ENCODE measurements at regions not wholly inside any gene's neighbourhood (a gene's known extent, or its start where the extent isn't known, plus 50 kb on each side); places are given as distances from the start of the nearest gene placed in this dataset.
A peak's percentile ranks its signal among the peaks of the same experiment; 100 is the strongest.

DNA sequence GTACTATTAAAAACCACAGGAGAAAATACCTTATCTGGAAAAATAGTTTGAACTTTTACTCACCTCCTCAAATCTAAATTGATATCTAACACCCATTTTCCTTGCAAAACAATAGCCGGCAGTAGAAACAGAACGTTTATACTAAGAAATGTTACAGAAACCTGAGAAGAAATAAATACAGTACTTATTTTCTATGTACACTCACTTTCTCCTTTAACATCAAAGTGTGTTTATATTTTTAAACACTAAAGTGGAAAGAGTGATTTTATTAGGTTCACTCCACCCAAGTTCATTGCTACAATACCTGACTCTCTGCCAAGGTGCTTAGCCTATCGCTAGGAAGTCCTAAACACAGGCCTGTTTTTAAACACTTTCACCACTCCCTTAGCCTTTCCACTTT, 87.8 kb upstream of the TJP1 start:
- Histone ChIP-seq H3K23ac (ENCODE audit: low read length in 2 of 2) (no peak overlapping the region), H3K9me3 (ENCODE audit: control insufficient read depth, low read length) (no peaks in the 10 kb centered on the region), H2BK12ac (ENCODE audit: low read length in 2 of 2) (no peak overlapping the region), H3K9ac (ENCODE audit: low read length) (no peak overlapping the region), H3K4me3 (ENCODE audit: insufficient read depth in 1 of 2, low read depth in 1 of 2, low read length in 2 of 2) (no peak overlapping the region), H3K4ac (ENCODE audit: low read depth in 1 of 2, low read length in 2 of 2) (no peak overlapping the region), H2BK15ac (ENCODE audit: low read depth, poor library complexity, severe bottlenecking) (no peak overlapping the region), H3K36me3 (ENCODE audit: control insufficient read depth in 1 of 2, insufficient read depth in 2 of 2, low read depth in 1 of 2, low read length in 2 of 2) (no peaks in the 10 kb centered on the region), H3K27ac (ENCODE audit: low read length, poor library complexity, severe bottlenecking) (no peak overlapping the region), H3K14ac (ENCODE audit: low read length in 2 of 2) (no peak overlapping the region), H4K8ac (ENCODE audit: low read length) (no peak overlapping the region), H2AFZ (ENCODE audit: low read depth, low read length) (no peak overlapping the region), H4K91ac (ENCODE audit: low read length) (no peak overlapping the region), H3K4me2 (ENCODE audit: low read length, poor library complexity, severe bottlenecking) (no peak overlapping the region), H2AK5ac (ENCODE audit: low read length, severe bottlenecking) (no peak overlapping the region), H2BK5ac (ENCODE audit: low read depth, low read length, poor library complexity, severe bottlenecking) (no peak overlapping the region), H3K18ac (ENCODE audit: low read depth in 1 of 2, low read length in 2 of 2) (no peak overlapping the region), H3K79me1 (replicated peaks; ENCODE audit: low read length, poor library complexity, severe bottlenecking) (no peaks in the 10 kb centered on the region), H3K4me1 (ENCODE audit: control insufficient read depth, insufficient read depth, low read depth, low read length) (peaks cover 6% of the 10 kb centered on the region), H3K27me3 (ENCODE audit: control insufficient read depth in 1 of 2, insufficient read depth in 1 of 2, low read length in 2 of 2) (no peaks in the 10 kb centered on the region), H2BK120ac (ENCODE audit: low read depth, low read length) (no peak overlapping the region)
- DNase-seq, result no peak
- WGBS, result 100% methylated on average over 1 of the region's 3 CpGs

DNA sequence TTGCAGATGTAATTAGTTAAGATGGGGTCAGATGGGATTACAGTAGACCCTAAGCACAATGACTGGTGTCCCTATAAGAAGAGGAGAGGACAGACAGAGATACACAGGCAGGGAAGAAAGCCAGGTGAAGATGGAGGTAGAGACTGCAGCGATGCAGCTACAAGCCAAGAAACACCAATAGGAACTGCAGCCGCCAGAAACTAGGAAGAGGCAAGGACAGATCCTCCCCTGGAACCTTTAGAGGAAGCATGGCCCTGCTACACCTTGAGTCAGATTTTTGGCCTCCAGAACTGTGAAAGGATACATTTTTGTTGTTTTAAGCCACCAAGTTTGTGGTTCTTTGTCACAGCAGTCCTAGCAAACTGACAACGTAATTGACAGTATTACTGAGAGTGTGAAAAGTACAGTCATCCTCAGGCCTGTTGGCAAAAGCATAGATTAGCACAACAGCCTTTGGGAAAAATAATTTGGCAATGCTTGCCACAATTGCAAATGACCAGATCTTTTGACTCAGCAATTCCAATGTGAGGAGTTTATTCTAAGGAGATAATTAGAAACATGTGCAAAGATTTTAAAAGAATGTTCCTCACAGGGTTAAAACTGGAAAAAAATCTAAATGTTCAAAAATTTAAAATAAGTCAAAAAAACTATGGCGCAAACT, 82.6 kb upstream of the TJP1 start:
- Histone ChIP-seq H3K27me3 (ENCODE audit: control insufficient read depth in 1 of 2, insufficient read depth in 1 of 2, low read length in 2 of 2) (peaks cover 0 to 5% of the 10 kb centered on the region in 2 experiments), H3K9me3 (ENCODE audit: control insufficient read depth, low read length) (no peaks in the 10 kb centered on the region), H3K4me1 (ENCODE audit: control insufficient read depth, insufficient read depth, low read depth, low read length) (no peaks in the 10 kb centered on the region), H3K4ac (ENCODE audit: low read depth in 1 of 2, low read length in 2 of 2) (no peak overlapping the region), H3K4me3 (ENCODE audit: insufficient read depth in 1 of 2, low read depth in 1 of 2, low read length in 2 of 2) (no peak overlapping the region), H3K4me2 (ENCODE audit: low read length, poor library complexity, severe bottlenecking) (no peak overlapping the region), H2BK12ac (ENCODE audit: low read length in 2 of 2) (no peak overlapping the region), H2AFZ (ENCODE audit: low read depth, low read length) (no peak overlapping the region), H3K36me3 (ENCODE audit: control insufficient read depth in 1 of 2, insufficient read depth in 2 of 2, low read depth in 1 of 2, low read length in 2 of 2) (no peaks in the 10 kb centered on the region), H3K79me1 (replicated peaks; ENCODE audit: low read length, poor library complexity, severe bottlenecking) (no peaks in the 10 kb centered on the region), H2AK5ac (ENCODE audit: low read length, severe bottlenecking) (no peak overlapping the region), H4K8ac (ENCODE audit: low read length) (no peak overlapping the region), H2BK5ac (ENCODE audit: low read depth, low read length, poor library complexity, severe bottlenecking) (no peak overlapping the region), H4K91ac (ENCODE audit: low read length) (no peak overlapping the region), H3K9ac (ENCODE audit: low read length) (no peak overlapping the region), H3K14ac (ENCODE audit: low read length in 2 of 2) (no peak overlapping the region), H3K27ac (ENCODE audit: low read length, poor library complexity, severe bottlenecking) (no peak overlapping the region), H2BK120ac (ENCODE audit: low read depth, low read length) (no peak overlapping the region), H3K23ac (ENCODE audit: low read length in 2 of 2) (no peak overlapping the region), H2BK15ac (ENCODE audit: low read depth, poor library complexity, severe bottlenecking) (no peak overlapping the region), H3K18ac (ENCODE audit: low read depth in 1 of 2, low read length in 2 of 2) (no peak overlapping the region)
- WGBS, result 88% methylated on average over 4 of the region's 4 CpGs
- DNase-seq, result no peak

- no peak overlapping the region for H2AK5ac ChIP-seq (ENCODE audit: low read length, severe bottlenecking)
- H3K4me3 ChIP-seq (ENCODE audit: insufficient read depth in 1 of 2, low read depth in 1 of 2, low read length in 2 of 2), result no peak overlapping the region
- 88% methylated on average over 6 of the region's 6 CpGs for WGBS
Measured at GRCh38 chr15:29903785-29904464, 81.7 kb upstream of the TJP1 start.

GRCh38 chr15:29903028-29903427, 80.8 kb upstream of the TJP1 start:
- H2AFZ ChIP-seq (ENCODE audit: low read depth, low read length), result no peak overlapping the region
- no peak overlapping the region for H3K18ac ChIP-seq (ENCODE audit: low read depth in 1 of 2, low read length in 2 of 2)
- no peak overlapping the region for H2BK12ac ChIP-seq (ENCODE audit: low read length in 2 of 2)
- H3K4me3 ChIP-seq (ENCODE audit: insufficient read depth in 1 of 2, low read depth in 1 of 2, low read length in 2 of 2), result no peak overlapping the region
- WGBS, result 100% methylated on average over 1 of the region's 2 CpGs
- no peak overlapping the region for H2BK120ac ChIP-seq (ENCODE audit: low read depth, low read length)
- no peak for DNase-seq
- no peak overlapping the region for H2AK5ac ChIP-seq (ENCODE audit: low read length, severe bottlenecking)
- no peak overlapping the region for H3K9ac ChIP-seq (ENCODE audit: low read length)
- H3K4me1 ChIP-seq (ENCODE audit: control insufficient read depth, insufficient read depth, low read depth, low read length), result peaks cover 1% of the 10 kb centered on the region
- H3K4ac ChIP-seq (ENCODE audit: low read depth in 1 of 2, low read length in 2 of 2), result no peak overlapping the region
- no peak overlapping the region for H2BK15ac ChIP-seq (ENCODE audit: low read depth, poor library complexity, severe bottlenecking)
- no peak overlapping the region for H3K14ac ChIP-seq (ENCODE audit: low read length in 2 of 2)
- no peak overlapping the region for H4K91ac ChIP-seq (ENCODE audit: low read length)
- no peaks in the 10 kb centered on the region for H3K79me1 ChIP-seq (replicated peaks; ENCODE audit: low read length, poor library complexity, severe bottlenecking)
- no peak overlapping the region for H3K4me2 ChIP-seq (ENCODE audit: low read length, poor library complexity, severe bottlenecking)
- no peaks in the 10 kb centered on the region for H3K36me3 ChIP-seq (ENCODE audit: control insufficient read depth in 1 of 2, insufficient read depth in 2 of 2, low read depth in 1 of 2, low read length in 2 of 2)
- H3K23ac ChIP-seq (ENCODE audit: low read length in 2 of 2), result no peak overlapping the region
- no peaks in the 10 kb centered on the region for H3K9me3 ChIP-seq (ENCODE audit: control insufficient read depth, low read length)
- no peak overlapping the region for H4K8ac ChIP-seq (ENCODE audit: low read length)
- H3K27me3 ChIP-seq (ENCODE audit: control insufficient read depth in 1 of 2, insufficient read depth in 1 of 2, low read length in 2 of 2), result peaks cover 0 to 9% of the 10 kb centered on the region in 2 experiments
- no peak overlapping the region for H3K27ac ChIP-seq (ENCODE audit: low read length, poor library complexity, severe bottlenecking)
- H2BK5ac ChIP-seq (ENCODE audit: low read depth, low read length, poor library complexity, severe bottlenecking), result no peak overlapping the region

More at GRCh38 chr15:29903785-29904464, 81.7 kb upstream of the TJP1 start:
- Histone ChIP-seq H3K27me3 (ENCODE audit: control insufficient read depth in 1 of 2, insufficient read depth in 1 of 2, low read length in 2 of 2) (peaks cover 0 to 9% of the 10 kb centered on the region in 2 experiments), H2BK120ac (ENCODE audit: low read depth, low read length) (no peak overlapping the region), H4K91ac (ENCODE audit: low read length) (no peak overlapping the region), H3K4me2 (ENCODE audit: low read length, poor library complexity, severe bottlenecking) (no peak overlapping the region), H3K23ac (ENCODE audit: low read length in 2 of 2) (no peak overlapping the region), H3K4me1 (ENCODE audit: control insufficient read depth, insufficient read depth, low read depth, low read length) (peaks cover 1% of the 10 kb centered on the region), H3K9me3 (ENCODE audit: control insufficient read depth, low read length) (no peaks in the 10 kb centered on the region), H3K14ac (ENCODE audit: low read length in 2 of 2) (no peak overlapping the region), H2BK5ac (ENCODE audit: low read depth, low read length, poor library complexity, severe bottlenecking) (no peak overlapping the region), H3K18ac (ENCODE audit: low read depth in 1 of 2, low read length in 2 of 2) (no peak overlapping the region), H3K27ac (ENCODE audit: low read length, poor library complexity, severe bottlenecking) (no peak overlapping the region), H2BK15ac (ENCODE audit: low read depth, poor library complexity, severe bottlenecking) (no peak overlapping the region), H3K79me1 (replicated peaks; ENCODE audit: low read length, poor library complexity, severe bottlenecking) (no peaks in the 10 kb centered on the region), H3K4ac (ENCODE audit: low read depth in 1 of 2, low read length in 2 of 2) (no peak overlapping the region), H3K9ac (ENCODE audit: low read length) (no peak overlapping the region), H4K8ac (ENCODE audit: low read length) (no peak overlapping the region), H2BK12ac (ENCODE audit: low read length in 2 of 2) (peak overlapping the region in 1 of 2 experiments; percentile 21), H3K36me3 (ENCODE audit: control insufficient read depth in 1 of 2, insufficient read depth in 2 of 2, low read depth in 1 of 2, low read length in 2 of 2) (no peaks in the 10 kb centered on the region), H2AFZ (ENCODE audit: low read depth, low read length) (no peak overlapping the region)
- DNase-seq, result no peak
